SK-N-SH (cell line): ENCODE measurements at regions not wholly inside any gene's neighbourhood (a gene's known extent, or its start where the extent isn't known, plus 50 kb on each side); places are given as distances from the start of the nearest gene placed in this dataset.

ENCODE experiments used
- CTCF ChIA-PET: fragments of 300-600, 350-600 bp; formaldehyde crosslinking; extraction: SDS; loops from one replicate; lab custom pipeline; 2021; lab: Yijun Ruan, JAX
- POLR2A ChIA-PET: fragments of 350-600 bp; sonication (Branson Sonifier 250); formaldehyde crosslinking; extraction: SDS; loops from one replicate; lab custom pipeline; 2020; ENCODE audit warnings: antibody characterized with exemption, inconsistent platforms; lab: Yijun Ruan, JAX
- DNase-seq: peaks from one replicate; pipeline ENCODE4 v3.0.0; 2012
- H2AFZ ChIP-seq: fragments of 200-600 bp; sonication (generic); 2 replicates; pipeline ENCODE4 v1.8.1; 2016; ENCODE audit warnings: antibody characterized with exemption, mild to moderate bottlenecking, low read depth
- H3F3A ChIP-seq: fragments of 200-600 bp; sonication (generic); replicated peaks from 2 replicates; pipeline ENCODE3; 2016; ENCODE audit warnings: antibody characterized with exemption, mild to moderate bottlenecking; ENCODE audit not compliant: insufficient read depth
- H3K27ac ChIP-seq, 2 experiments: fragments of 200-500 bp in 1 of 2; fragments of 200-600 bp in 1 of 2; sonication (Bioruptor generic) in 1 of 2; sonication (generic), shearing (Covaris generic) in 1 of 2; 2 replicates each; pipeline versions ENCODE4 v1.5.1 to v1.6.1; 2014 to 2016; ENCODE audit warnings: low read depth in 2 of 2, inconsistent platforms in 1 of 2, low read length in 1 of 2, mild to moderate bottlenecking in 1 of 2, mixed read lengths in 1 of 2
- H3K27me3 ChIP-seq: fragments of 200-600 bp; sonication (generic), shearing (Covaris generic); 2 replicates; pipeline ENCODE4 v1.6.1; 2016; ENCODE audit warnings: mixed run types; ENCODE audit not compliant: insufficient read depth
- H3K36me3 ChIP-seq, 2 experiments: fragments of 200-500 bp in 1 of 2; fragments of 200-600 bp in 1 of 2; sonication (Bioruptor generic) in 1 of 2; sonication (generic) in 1 of 2; replicated peaks in 1 of 2; 2 replicates each; pipeline versions ENCODE3 to v1.5.1; 2014 to 2016; ENCODE audit warnings: low read length in 1 of 2, mild to moderate bottlenecking in 1 of 2; ENCODE audit not compliant: insufficient read depth in 2 of 2, control insufficient read depth in 1 of 2
- H3K4me1 ChIP-seq, 2 experiments: fragments of 200-500 bp in 1 of 2; fragments of 200-600 bp in 1 of 2; sonication (Bioruptor generic) in 1 of 2; sonication (generic), shearing (Covaris generic) in 1 of 2; 2 replicates each; pipeline versions ENCODE4 v1.5.1 to v1.6.1; 2014 to 2016; ENCODE audit warnings: low read depth in 1 of 2, low read length in 1 of 2, mixed run types in 1 of 2; ENCODE audit not compliant: insufficient read depth in 2 of 2, control insufficient read depth in 1 of 2
- H3K4me2 ChIP-seq: fragments of 200-600 bp; sonication (generic), shearing (Covaris generic); 2 replicates; pipeline ENCODE4 v1.6.1; 2017; ENCODE audit warnings: mixed run types
- H3K4me3 ChIP-seq, 2 experiments: fragments of 200-500 bp in 1 of 2; fragments of 200-600 bp in 1 of 2; sonication (Bioruptor generic) in 1 of 2; sonication (generic), shearing (Covaris generic) in 1 of 2; 2 replicates each; pipeline versions ENCODE4 v1.5.1 to v1.8.1; 2014 to 2016; ENCODE audit warnings: low read depth in 2 of 2, inconsistent platforms in 1 of 2, low read length in 1 of 2, mild to moderate bottlenecking in 1 of 2, mixed read lengths in 1 of 2, moderate library complexity in 1 of 2
- H3K79me2 ChIP-seq: fragments of 200-600 bp; sonication (generic); 2 replicates; pipeline ENCODE4 v1.8.1; 2017; ENCODE audit warnings: mild to moderate bottlenecking; ENCODE audit not compliant: insufficient read depth
- H3K9ac ChIP-seq: fragments of 200-600 bp; sonication (generic); 2 replicates; pipeline ENCODE4 v1.6.1; 2017; ENCODE audit warnings: mixed run types
- H3K9me2 ChIP-seq: fragments of 200-600 bp; sonication (generic); 2 replicates; pipeline ENCODE4 v1.6.1; 2017; ENCODE audit warnings: mixed run types
- H3K9me3 ChIP-seq: fragments of 200-600 bp; sonication (generic); 2 replicates; pipeline ENCODE4 v1.6.1; 2017; ENCODE audit warnings: mixed run types, mild to moderate bottlenecking, moderate library complexity
- H4K20me1 ChIP-seq: fragments of 200-600 bp; sonication (generic); 2 replicates; pipeline ENCODE4 v1.6.1; 2017; ENCODE audit warnings: mild to moderate bottlenecking, mixed run types; ENCODE audit not compliant: insufficient read depth
- CHD2 ChIP-seq: fragments of 150-350 bp; IDR thresholded peaks from 2 replicates; pipeline ENCODE4 v1.6.1; 2018; ENCODE audit warnings: low read length; ENCODE audit not compliant: partially characterized antibody
- ELF1 ChIP-seq: IDR thresholded peaks from 2 replicates; pipeline ENCODE4 v1.4.0; 2012
- EP300 ChIP-seq, 2 experiments: IDR thresholded peaks; 2 replicates each; pipeline versions ENCODE4 v1.4.0 to v1.6.1; 2012; ENCODE audit warnings: borderline replicate concordance in 1 of 2, low read depth in 1 of 2, low read length in 1 of 2
- FOXJ3 ChIP-seq: sonication (generic); formaldehyde crosslinking; IDR thresholded peaks from 2 replicates; pipeline ENCODE4 v1.5.1; 2020; ENCODE audit warnings: mild to moderate bottlenecking, missing genetic modification reagents
- FOXM1 ChIP-seq: IDR thresholded peaks from 2 replicates; pipeline ENCODE4 v1.4.0; 2012; ENCODE audit warnings: low read depth, mild to moderate bottlenecking
- GATA2 ChIP-seq: sonication (generic); formaldehyde crosslinking; IDR thresholded peaks from 2 replicates; pipeline ENCODE4 v1.5.0; 2020; ENCODE audit warnings: mild to moderate bottlenecking, missing genetic modification reagents
- JUND ChIP-seq: IDR thresholded peaks from 2 replicates; pipeline ENCODE4 v1.4.0; 2012
- MEF2A ChIP-seq: IDR thresholded peaks from 2 replicates; pipeline ENCODE4 v1.4.0; 2012; ENCODE audit warnings: low read depth, borderline replicate concordance
- NFIC ChIP-seq: IDR thresholded peaks from 2 replicates; pipeline ENCODE4 v1.4.0; 2012; ENCODE audit warnings: borderline replicate concordance
- RCOR1 ChIP-seq: fragments of 150-350 bp; IDR thresholded peaks from 2 replicates; pipeline ENCODE4 v1.6.1; 2017; ENCODE audit warnings: antibody characterized with exemption, low read length
- SIN3A ChIP-seq: IDR thresholded peaks from 2 replicates; pipeline ENCODE4 v1.6.1; 2012; ENCODE audit warnings: low read depth, mild to moderate bottlenecking, low read length, moderate library complexity, borderline replicate concordance
- TCF12 ChIP-seq: IDR thresholded peaks from 2 replicates; pipeline ENCODE4 v1.4.0; 2012
- TEAD4 ChIP-seq: IDR thresholded peaks from 2 replicates; pipeline ENCODE4 v1.4.0; 2012; ENCODE audit warnings: mild to moderate bottlenecking, borderline replicate concordance; ENCODE audit not compliant: insufficient read depth
- TF ChIP-seq, protein P1 (sequence below): fragments of 150-350 bp; IDR thresholded peaks from 2 replicates; pipeline ENCODE4 v1.6.1; 2017; ENCODE audit warnings: antibody characterized with exemption, low read length, low read depth, borderline replicate concordance
- TF ChIP-seq, protein P2 (sequence below): IDR thresholded peaks from 2 replicates; pipeline ENCODE4 v1.6.1; 2012; ENCODE audit warnings: mild to moderate bottlenecking, low read depth, low read length, moderate library complexity
- TF ChIP-seq, protein P3 (sequence below): IDR thresholded peaks from 2 replicates; pipeline ENCODE4; 2012
- TF ChIP-seq, protein P4 (sequence below): IDR thresholded peaks from 2 replicates; pipeline ENCODE4 v1.4.0; 2012; ENCODE audit warnings: low read depth, borderline replicate concordance
- TF ChIP-seq, protein P5 (sequence below): IDR thresholded peaks from 2 replicates; pipeline ENCODE4 v1.4.0; 2012; ENCODE audit warnings: low read depth, borderline replicate concordance
- TF ChIP-seq, protein P6 (sequence below): fragments of 150-350 bp; IDR thresholded peaks from 2 replicates; pipeline ENCODE4 v1.6.1; 2016; ENCODE audit warnings: mild to moderate bottlenecking, low read depth, low read length

DNA sequence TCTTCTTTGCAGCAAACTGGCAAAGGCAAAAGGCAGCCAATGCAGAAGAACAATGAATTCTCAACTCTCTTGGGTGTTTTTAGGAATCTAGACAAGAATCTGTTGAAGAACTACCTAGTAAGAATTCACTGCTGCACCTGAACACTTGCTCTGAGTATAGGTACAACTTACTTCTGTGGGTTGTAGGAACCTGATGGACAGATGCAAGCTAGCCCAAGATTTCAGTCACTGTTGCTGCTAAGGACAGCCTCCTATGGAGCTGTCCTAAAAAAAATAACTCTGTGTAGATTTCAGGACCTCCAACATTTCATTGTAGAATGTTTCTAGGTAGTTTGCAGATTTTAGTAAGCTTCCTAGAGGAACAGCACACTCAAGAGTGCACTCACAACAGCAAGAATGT, 363.5 kb downstream of the CBLN2 start:
- no peak overlapping the region for H3K4me2 ChIP-seq
- H3K9ac ChIP-seq: no peak overlapping the region
- no peaks in the 10 kb centered on the region for H3K27me3 ChIP-seq
- no peaks in the 10 kb centered on the region for H3K79me2 ChIP-seq
- no peak overlapping the region for H2AFZ ChIP-seq
- no peaks in the 10 kb centered on the region for H3K36me3 ChIP-seq
- no peaks in the 10 kb centered on the region for H3F3A ChIP-seq
- ChIA-PET CTCF (no interaction called here), POLR2A (no interaction called here)
- no peak for DNase-seq
- H3K27ac ChIP-seq: no peak overlapping the region
- no peaks in the 10 kb centered on the region for H3K9me2 ChIP-seq
- H3K4me3 ChIP-seq: no peak overlapping the region
- no peaks in the 10 kb centered on the region for H3K9me3 ChIP-seq
- TF ChIP-seq GATA2 (CRISPR knock-in tag) (no peak), NFIC (no peak), EP300 (IDR thresholded peaks at IDR 0.05; ENCODE audit: borderline replicate concordance in 1 of 2, low read depth in 1 of 2, low read length in 1 of 2) (no peak), FOXJ3 (CRISPR knock-in tag) (no peak), FOXM1 (no peak), CHD2 (no peak), TCF12 (no peak), SIN3A (no peak), ELF1 (no peak), RCOR1 (no peak), TEAD4 (no peak), MEF2A (no peak), JUND (no peak)
- TF ChIP-seq, protein P1, sequence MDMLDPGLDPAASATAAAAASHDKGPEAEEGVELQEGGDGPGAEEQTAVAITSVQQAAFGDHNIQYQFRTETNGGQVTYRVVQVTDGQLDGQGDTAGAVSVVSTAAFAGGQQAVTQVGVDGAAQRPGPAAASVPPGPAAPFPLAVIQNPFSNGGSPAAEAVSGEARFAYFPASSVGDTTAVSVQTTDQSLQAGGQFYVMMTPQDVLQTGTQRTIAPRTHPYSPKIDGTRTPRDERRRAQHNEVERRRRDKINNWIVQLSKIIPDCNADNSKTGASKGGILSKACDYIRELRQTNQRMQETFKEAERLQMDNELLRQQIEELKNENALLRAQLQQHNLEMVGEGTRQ: no peak
- TF ChIP-seq, protein P2, sequence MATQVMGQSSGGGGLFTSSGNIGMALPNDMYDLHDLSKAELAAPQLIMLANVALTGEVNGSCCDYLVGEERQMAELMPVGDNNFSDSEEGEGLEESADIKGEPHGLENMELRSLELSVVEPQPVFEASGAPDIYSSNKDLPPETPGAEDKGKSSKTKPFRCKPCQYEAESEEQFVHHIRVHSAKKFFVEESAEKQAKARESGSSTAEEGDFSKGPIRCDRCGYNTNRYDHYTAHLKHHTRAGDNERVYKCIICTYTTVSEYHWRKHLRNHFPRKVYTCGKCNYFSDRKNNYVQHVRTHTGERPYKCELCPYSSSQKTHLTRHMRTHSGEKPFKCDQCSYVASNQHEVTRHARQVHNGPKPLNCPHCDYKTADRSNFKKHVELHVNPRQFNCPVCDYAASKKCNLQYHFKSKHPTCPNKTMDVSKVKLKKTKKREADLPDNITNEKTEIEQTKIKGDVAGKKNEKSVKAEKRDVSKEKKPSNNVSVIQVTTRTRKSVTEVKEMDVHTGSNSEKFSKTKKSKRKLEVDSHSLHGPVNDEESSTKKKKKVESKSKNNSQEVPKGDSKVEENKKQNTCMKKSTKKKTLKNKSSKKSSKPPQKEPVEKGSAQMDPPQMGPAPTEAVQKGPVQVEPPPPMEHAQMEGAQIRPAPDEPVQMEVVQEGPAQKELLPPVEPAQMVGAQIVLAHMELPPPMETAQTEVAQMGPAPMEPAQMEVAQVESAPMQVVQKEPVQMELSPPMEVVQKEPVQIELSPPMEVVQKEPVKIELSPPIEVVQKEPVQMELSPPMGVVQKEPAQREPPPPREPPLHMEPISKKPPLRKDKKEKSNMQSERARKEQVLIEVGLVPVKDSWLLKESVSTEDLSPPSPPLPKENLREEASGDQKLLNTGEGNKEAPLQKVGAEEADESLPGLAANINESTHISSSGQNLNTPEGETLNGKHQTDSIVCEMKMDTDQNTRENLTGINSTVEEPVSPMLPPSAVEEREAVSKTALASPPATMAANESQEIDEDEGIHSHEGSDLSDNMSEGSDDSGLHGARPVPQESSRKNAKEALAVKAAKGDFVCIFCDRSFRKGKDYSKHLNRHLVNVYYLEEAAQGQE: no peak
- TF ChIP-seq, protein P3, sequence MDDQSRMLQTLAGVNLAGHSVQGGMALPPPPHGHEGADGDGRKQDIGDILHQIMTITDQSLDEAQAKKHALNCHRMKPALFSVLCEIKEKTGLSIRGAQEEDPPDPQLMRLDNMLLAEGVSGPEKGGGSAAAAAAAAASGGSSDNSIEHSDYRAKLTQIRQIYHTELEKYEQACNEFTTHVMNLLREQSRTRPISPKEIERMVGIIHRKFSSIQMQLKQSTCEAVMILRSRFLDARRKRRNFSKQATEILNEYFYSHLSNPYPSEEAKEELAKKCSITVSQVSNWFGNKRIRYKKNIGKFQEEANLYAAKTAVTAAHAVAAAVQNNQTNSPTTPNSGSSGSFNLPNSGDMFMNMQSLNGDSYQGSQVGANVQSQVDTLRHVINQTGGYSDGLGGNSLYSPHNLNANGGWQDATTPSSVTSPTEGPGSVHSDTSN: no peak
- TF ChIP-seq, protein P4, sequence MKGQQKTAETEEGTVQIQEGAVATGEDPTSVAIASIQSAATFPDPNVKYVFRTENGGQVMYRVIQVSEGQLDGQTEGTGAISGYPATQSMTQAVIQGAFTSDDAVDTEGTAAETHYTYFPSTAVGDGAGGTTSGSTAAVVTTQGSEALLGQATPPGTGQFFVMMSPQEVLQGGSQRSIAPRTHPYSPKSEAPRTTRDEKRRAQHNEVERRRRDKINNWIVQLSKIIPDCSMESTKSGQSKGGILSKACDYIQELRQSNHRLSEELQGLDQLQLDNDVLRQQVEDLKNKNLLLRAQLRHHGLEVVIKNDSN: no peak
- TF ChIP-seq, protein P5, sequence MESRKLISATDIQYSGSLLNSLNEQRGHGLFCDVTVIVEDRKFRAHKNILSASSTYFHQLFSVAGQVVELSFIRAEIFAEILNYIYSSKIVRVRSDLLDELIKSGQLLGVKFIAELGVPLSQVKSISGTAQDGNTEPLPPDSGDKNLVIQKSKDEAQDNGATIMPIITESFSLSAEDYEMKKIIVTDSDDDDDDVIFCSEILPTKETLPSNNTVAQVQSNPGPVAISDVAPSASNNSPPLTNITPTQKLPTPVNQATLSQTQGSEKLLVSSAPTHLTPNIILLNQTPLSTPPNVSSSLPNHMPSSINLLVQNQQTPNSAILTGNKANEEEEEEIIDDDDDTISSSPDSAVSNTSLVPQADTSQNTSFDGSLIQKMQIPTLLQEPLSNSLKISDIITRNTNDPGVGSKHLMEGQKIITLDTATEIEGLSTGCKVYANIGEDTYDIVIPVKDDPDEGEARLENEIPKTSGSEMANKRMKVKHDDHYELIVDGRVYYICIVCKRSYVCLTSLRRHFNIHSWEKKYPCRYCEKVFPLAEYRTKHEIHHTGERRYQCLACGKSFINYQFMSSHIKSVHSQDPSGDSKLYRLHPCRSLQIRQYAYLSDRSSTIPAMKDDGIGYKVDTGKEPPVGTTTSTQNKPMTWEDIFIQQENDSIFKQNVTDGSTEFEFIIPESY: no peak
- TF ChIP-seq, protein P6, sequence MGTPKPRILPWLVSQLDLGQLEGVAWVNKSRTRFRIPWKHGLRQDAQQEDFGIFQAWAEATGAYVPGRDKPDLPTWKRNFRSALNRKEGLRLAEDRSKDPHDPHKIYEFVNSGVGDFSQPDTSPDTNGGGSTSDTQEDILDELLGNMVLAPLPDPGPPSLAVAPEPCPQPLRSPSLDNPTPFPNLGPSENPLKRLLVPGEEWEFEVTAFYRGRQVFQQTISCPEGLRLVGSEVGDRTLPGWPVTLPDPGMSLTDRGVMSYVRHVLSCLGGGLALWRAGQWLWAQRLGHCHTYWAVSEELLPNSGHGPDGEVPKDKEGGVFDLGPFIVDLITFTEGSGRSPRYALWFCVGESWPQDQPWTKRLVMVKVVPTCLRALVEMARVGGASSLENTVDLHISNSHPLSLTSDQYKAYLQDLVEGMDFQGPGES: no peak
- H3K4me1 ChIP-seq: no peaks in the 10 kb centered on the region
- H4K20me1 ChIP-seq: no peaks in the 10 kb centered on the region
